HCT116 (cell line): ENCODE measurements at regions not wholly inside any gene's neighbourhood (a gene's known extent, or its start where the extent isn't known, plus 50 kb on each side); places are given as distances from the start of the nearest gene placed in this dataset.

Experiments
- ATAC-seq: fragments of 200-7000 bp; cut with Tn5 transposase; 2 replicates; pipeline ENCODE4 v1.9.1; 2020; ENCODE audit warnings: mild to moderate bottlenecking, moderate library complexity
- BruUV-seq: library from RNA; stranded (reverse); fragments of 400-500 nt; replicated peaks from 2 replicates; lab custom pipeline; 2021; lab: Mats Ljungman, UMichigan
- CTCF ChIA-PET: fragments of 300-600 bp; sonication (Branson Sonifier 250); formaldehyde crosslinking; loops from one replicate; lab custom pipeline; 2021; ENCODE audit warnings: antibody characterized with exemption; lab: Charles Lee
- POLR2A ChIA-PET: fragments of 300-600, 350-600 bp; sonication (Branson Sonifier 250); formaldehyde crosslinking; loops from one replicate; lab custom pipeline; 2021; ENCODE audit warnings: antibody characterized with exemption; lab: Charles Lee
- RAD21 ChIA-PET, 2 experiments: fragments of 300-600 bp; sonication (Branson Sonifier 250); formaldehyde crosslinking; loops; one replicate each; lab custom pipeline; 2023; ENCODE audit warnings: low total read pairs in 2 of 2; ENCODE audit not compliant: uncharacterized antibody in 2 of 2, unreplicated experiment in 2 of 2, low non-redundant PET in 1 of 2; lab: Charles Lee
- DNase-seq: peaks from one replicate; pipeline ENCODE4 v3.0.0-alpha.2; 2010; ENCODE audit warnings: low read depth, low spot score
- H2AFZ ChIP-seq: fragments of 200-600 bp; shearing (Covaris generic), sonication (generic); 2 replicates; pipeline ENCODE4 v1.6.1; 2017; ENCODE audit warnings: low read depth, mixed run types, mixed read lengths, antibody characterized with exemption, low read length; ENCODE audit not compliant: poor library complexity, severe bottlenecking
- H3K27ac ChIP-seq: 2 replicates; pipeline ENCODE4 v1.5.1; 2012; ENCODE audit warnings: low read depth, low read length
- H3K27me3 ChIP-seq: fragments of 200-600 bp; sonication (generic); 2 replicates; pipeline ENCODE4 v1.6.1; 2016; ENCODE audit warnings: mixed run types, low read length, mixed read lengths; ENCODE audit not compliant: insufficient read depth
- H3K36me3 ChIP-seq, 2 experiments: fragments of 200-500 bp in 1 of 2; fragments of 200-600 bp in 1 of 2; sonication (Bioruptor generic) in 1 of 2; sonication (generic) in 1 of 2; 2 replicates each; pipeline versions ENCODE4 v1.5.1 to v1.6.1; 2014 to 2016; ENCODE audit warnings: low read length in 2 of 2, inconsistent platforms in 1 of 2, mixed read lengths in 1 of 2, mixed run types in 1 of 2; ENCODE audit not compliant: insufficient read depth in 2 of 2, control insufficient read depth in 1 of 2
- H3K4me1 ChIP-seq, 2 experiments: fragments of 200-600 bp in 1 of 2; sonication (generic) in 1 of 2; 2 replicates each; pipeline versions ENCODE4 v1.5.1 to v1.6.1; 2012 to 2017; ENCODE audit warnings: low read length in 2 of 2, inconsistent platforms in 1 of 2, mild to moderate bottlenecking in 1 of 2, mixed read lengths in 1 of 2, mixed run types in 1 of 2, moderate library complexity in 1 of 2; ENCODE audit not compliant: insufficient read depth in 2 of 2, control insufficient read depth in 1 of 2
- H3K4me2 ChIP-seq: fragments of 200-600 bp; sonication (generic); 2 replicates; pipeline ENCODE4 v1.6.1; 2017; ENCODE audit warnings: mixed run types, low read length, mixed read lengths
- H3K4me3 ChIP-seq, 2 experiments: fragments of 200-600 bp in 1 of 2; sonication (generic) in 1 of 2; replicated peaks in 1 of 2; 2 replicates each; pipeline ENCODE4 v1.5.1; 2011 to 2016; ENCODE audit warnings: low read length in 2 of 2, control low read depth in 1 of 2, low read depth in 1 of 2, mild to moderate bottlenecking in 1 of 2, mixed read lengths in 1 of 2, mixed run types in 1 of 2
- H3K79me2 ChIP-seq: fragments of 200-600 bp; sonication (generic); 2 replicates; pipeline ENCODE4 v1.6.1; 2017; ENCODE audit warnings: mild to moderate bottlenecking, mixed run types, low read length, moderate library complexity, mixed read lengths; ENCODE audit not compliant: insufficient read depth
- H3K9ac ChIP-seq: fragments of 200-600 bp; sonication (generic); 2 replicates; pipeline ENCODE4 v1.6.1; 2016; ENCODE audit warnings: low read length, mixed read lengths
- H3K9me2 ChIP-seq: fragments of 200-600 bp; sonication (generic), shearing (Covaris generic); 2 replicates; pipeline ENCODE4 v1.6.1; 2017; ENCODE audit warnings: mixed run types, mild to moderate bottlenecking, moderate library complexity; ENCODE audit not compliant: insufficient read depth
- H3K9me3 ChIP-seq, 2 experiments: fragments of 200-500 bp in 1 of 2; fragments of 200-600 bp in 1 of 2; sonication (Bioruptor generic) in 1 of 2; sonication (generic) in 1 of 2; 2 replicates each; pipeline ENCODE4 v1.6.1; 2014 to 2017; ENCODE audit warnings: low read length in 2 of 2, mixed read lengths in 2 of 2, inconsistent platforms in 1 of 2, low read depth in 1 of 2, mild to moderate bottlenecking in 1 of 2, mixed run types in 1 of 2, moderate library complexity in 1 of 2; ENCODE audit not compliant: control insufficient read depth in 1 of 2, insufficient read depth in 1 of 2
- H4K20me1 ChIP-seq: fragments of 200-600 bp; sonication (generic), shearing (Covaris generic); 2 replicates; pipeline ENCODE4 v1.6.1; 2017; ENCODE audit warnings: mixed run types, mild to moderate bottlenecking, moderate library complexity; ENCODE audit not compliant: insufficient read depth
- CEBPB ChIP-seq: IDR thresholded peaks from 2 replicates; pipeline ENCODE4 v1.6.1; 2012; ENCODE audit warnings: low read depth
- EGR1 ChIP-seq: IDR thresholded peaks from 2 replicates; pipeline ENCODE4 v1.6.1; 2012; ENCODE audit warnings: low read depth
- ELF1 ChIP-seq: IDR thresholded peaks from 2 replicates; pipeline ENCODE4 v1.6.1; 2012; ENCODE audit warnings: low read depth, borderline replicate concordance
- EZH2phosphoT487 ChIP-seq: fragments of 200-600 bp; IDR thresholded peaks from 2 replicates; pipeline ENCODE4 v1.6.1; 2018; ENCODE audit warnings: antibody characterized with exemption, borderline replicate concordance
- FOSL1 ChIP-seq: IDR thresholded peaks from 2 replicates; pipeline ENCODE4 v1.6.1; 2012; ENCODE audit warnings: low read depth
- POLR2AphosphoS5 ChIP-seq: IDR thresholded peaks from 2 replicates; pipeline ENCODE4 v1.6.1; 2011; ENCODE audit warnings: mild to moderate bottlenecking, low read depth, low read length, moderate library complexity
- RAD21 ChIP-seq: IDR thresholded peaks from 2 replicates; pipeline ENCODE4 v1.6.1; 2012; ENCODE audit warnings: low read depth, mild to moderate bottlenecking
- SIN3A ChIP-seq: IDR thresholded peaks from 2 replicates; pipeline ENCODE4 v1.6.1; 2012; ENCODE audit warnings: low read depth
- SP1 ChIP-seq: IDR thresholded peaks from 2 replicates; pipeline ENCODE4 v1.6.1; 2012; ENCODE audit warnings: low read depth
- SRF ChIP-seq: IDR thresholded peaks from 2 replicates; pipeline ENCODE4 v1.6.1; 2012; ENCODE audit warnings: low read depth
- YY1 ChIP-seq: IDR thresholded peaks from 2 replicates; pipeline ENCODE4 v1.6.1; 2011; ENCODE audit warnings: low read length, low read depth, moderate library complexity, mild to moderate bottlenecking; ENCODE audit not compliant: insufficient replicate concordance; ENCODE audit errors: extremely low read depth
- ZNF274 ChIP-seq: fragments of 200-500 bp; sonication (Bioruptor generic); IDR thresholded peaks from 2 replicates; pipeline ENCODE4 v1.6.1; 2014; ENCODE audit warnings: mild to moderate bottlenecking, low read depth, low read length, inconsistent platforms
- intact Hi-C: fragments of 100-400 bp; cut with micrococcal nuclease; formaldehyde crosslinking; loops from 2 replicates; pipeline ENCODE4 v1.10.0; 2022
- TF ChIP-seq, protein P1 (sequence below): IDR thresholded peaks from 2 replicates; pipeline ENCODE4 v1.6.1; 2012
- TF ChIP-seq, protein P2 (sequence below): IDR thresholded peaks from 2 replicates; pipeline ENCODE4 v1.6.1; 2012

DNA sequence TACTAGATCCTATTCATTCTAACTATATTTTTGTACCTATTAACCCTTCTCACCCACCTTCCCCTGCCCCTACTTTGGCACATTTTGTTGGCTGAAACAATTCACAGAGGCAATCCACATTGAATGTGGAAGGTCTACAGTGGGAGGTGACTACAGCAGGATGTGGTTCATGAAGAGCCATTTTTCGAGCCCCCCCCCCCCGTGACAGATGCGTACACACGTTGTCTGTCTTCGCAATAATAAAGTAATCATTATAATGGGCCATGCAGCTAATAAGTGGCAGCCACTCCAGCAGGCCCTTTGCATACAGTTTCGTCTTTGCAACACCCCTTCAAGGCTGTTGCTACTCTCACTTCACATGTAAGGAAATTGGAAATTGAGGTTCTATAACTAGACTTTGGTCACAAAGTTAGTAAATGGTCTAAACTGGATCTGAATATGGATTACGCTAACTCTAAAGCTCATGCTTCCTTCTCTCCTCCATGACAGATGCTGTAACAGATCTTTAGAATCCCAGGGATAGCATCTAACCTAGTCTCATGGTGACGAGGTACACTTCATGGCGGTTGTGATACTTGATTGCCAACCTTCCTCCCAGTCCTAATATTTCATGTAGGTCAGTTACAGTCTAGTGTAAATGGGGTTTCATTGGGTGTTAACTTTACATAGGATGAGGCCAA is 176.8 kb downstream of the MYCN start:
- Histone ChIP-seq H2AFZ (no peak overlapping the region), H3K9me3 (no peaks in the 10 kb centered on the region), H3K27me3 (no peaks in the 10 kb centered on the region), H3K36me3 (no peaks in the 10 kb centered on the region), H3K79me2 (no peaks in the 10 kb centered on the region), H3K27ac (no peak overlapping the region), H4K20me1 (no peaks in the 10 kb centered on the region), H3K9me2 (no peaks in the 10 kb centered on the region), H3K4me1 (no peaks in the 10 kb centered on the region), H3K9ac (no peak overlapping the region), H3K4me2 (no peak overlapping the region), H3K4me3 (no peak overlapping the region)
- intact Hi-C loops = no loop called here
- ATAC-seq (no peak), DNase-seq (no peak)
- no TSS peak for BruUV-seq
- POLR2A ChIA-PET = interaction anchor here (0.7 kb wide), 1 partner anchor 205 kb away, joined by 3 read pairs; no protein-coding TSS in a partner anchor
- RAD21 ChIA-PET = no interaction called here
- TF ChIP-seq, protein P1, sequence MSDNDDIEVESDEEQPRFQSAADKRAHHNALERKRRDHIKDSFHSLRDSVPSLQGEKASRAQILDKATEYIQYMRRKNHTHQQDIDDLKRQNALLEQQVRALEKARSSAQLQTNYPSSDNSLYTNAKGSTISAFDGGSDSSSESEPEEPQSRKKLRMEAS = no peak
- TF ChIP-seq YY1 (no peak), SP1 (no peak), EGR1 (no peak), ZNF274 (no peak), ELF1 (no peak), FOSL1 (no peak), SRF (no peak), EZH2phosphoT487 (no peak), POLR2AphosphoS5 (no peak), RAD21 (no peak), CEBPB (no peak), SIN3A (no peak)
- TF ChIP-seq, protein P2, sequence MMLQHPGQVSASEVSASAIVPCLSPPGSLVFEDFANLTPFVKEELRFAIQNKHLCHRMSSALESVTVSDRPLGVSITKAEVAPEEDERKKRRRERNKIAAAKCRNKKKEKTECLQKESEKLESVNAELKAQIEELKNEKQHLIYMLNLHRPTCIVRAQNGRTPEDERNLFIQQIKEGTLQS = no peak
- CTCF ChIA-PET = no interaction called here
